GM23338 (cell line): ENCODE measurements at regions not wholly inside any gene's neighbourhood (a gene's known extent, or its start where the extent isn't known, plus 50 kb on each side); places are given as distances from the start of the nearest gene placed in this dataset.

Experiments
- CREB1 ChIP-seq: fragments of 250-450 bp; sonication (Bioruptor Pico); IDR thresholded peaks from 2 replicates; pipeline ENCODE4 v1.5.0; 2020; ENCODE audit warnings: low read depth, mild to moderate bottlenecking, moderate library complexity
- CTCF ChIP-seq, 2 experiments: fragments of 200-600 bp in 1 of 2; sonication (generic) in 1 of 2; conservative IDR thresholded peaks; 2 replicates each; pipeline versions ENCODE4 v1.5.1 to v1.6.1; 2016 to 2017; ENCODE audit warnings: antibody characterized with exemption in 2 of 2, low read depth in 2 of 2, mild to moderate bottlenecking in 2 of 2, moderate library complexity in 1 of 2
- EZH2phosphoT487 ChIP-seq: fragments of 200-600 bp; sonication (generic); IDR thresholded peaks from one replicate; pipeline ENCODE4 v1.8.1; 2018; ENCODE audit warnings: antibody characterized with exemption; ENCODE audit not compliant: unreplicated experiment
- POLR2AphosphoS5 ChIP-seq: IDR thresholded peaks from 2 replicates; pipeline ENCODE4 v1.6.1; 2016; ENCODE audit warnings: antibody characterized with exemption, low read depth

GRCh38 chr10:21343087-21343486 lies 182.4 kb downstream of the SKIDA1 start:
- TF ChIP-seq CTCF (conservative IDR thresholded peaks at IDR 0.05; ENCODE audit: low read depth in 2 of 2) (no peak), EZH2phosphoT487 (no peak), CREB1 (CRISPR knock-in tag) (no peak), POLR2AphosphoS5 (no peak)
